ENCODE measurements at regions not wholly inside any gene's neighbourhood (a gene's known extent, or its start where the extent isn't known, plus 50 kb on each side); places are given as distances from the start of the nearest gene placed in this dataset.
"Not testable (repeated sequence)": the region's sequence is repeated elsewhere in the genome, so short reads cannot be mapped to it uniquely, and the experiment has no call there.

DNA sequence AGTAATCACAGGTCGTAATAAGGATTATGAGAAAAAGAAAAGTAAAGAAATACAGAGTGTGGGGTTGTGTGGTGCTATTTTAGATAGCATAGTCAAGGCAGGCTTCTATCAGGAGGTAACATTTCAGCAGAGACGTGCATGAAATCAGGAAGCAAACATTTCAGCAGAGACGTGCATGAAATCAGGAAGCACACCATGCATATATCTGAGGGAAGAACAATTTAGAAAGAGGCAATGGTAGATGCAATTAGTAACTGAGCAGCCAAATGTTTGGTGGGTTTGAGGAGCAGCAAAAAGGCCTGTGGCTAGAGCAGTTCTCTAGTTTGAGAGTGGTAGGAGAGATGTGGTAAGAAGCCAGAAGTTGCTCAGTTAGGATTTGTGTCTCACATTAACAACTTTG, 713.7 kb downstream of the ADCYAP1 start:
- DNase-seq (ENCODE audit: insufficient read length, low spot score) = no peak
- no peak for FAIRE-seq

GRCh38 chr18:1619507-1619906, 714.8 kb downstream of the ADCYAP1 start:
- DNase-seq (ENCODE audit: insufficient read length, low spot score) (no peak), FAIRE-seq (no peak)

- no peak for DNase-seq (ENCODE audit: insufficient read length, low spot score)
- no peak for FAIRE-seq
Observed at GRCh38 chr18:1624612-1625011, 719.9 kb downstream of the ADCYAP1 start.

- no peak for DNase-seq (ENCODE audit: insufficient read length, low spot score)
- no peak for FAIRE-seq
Observed at GRCh38 chr18:1627494-1627893, 722.8 kb downstream of the ADCYAP1 start.

DNA sequence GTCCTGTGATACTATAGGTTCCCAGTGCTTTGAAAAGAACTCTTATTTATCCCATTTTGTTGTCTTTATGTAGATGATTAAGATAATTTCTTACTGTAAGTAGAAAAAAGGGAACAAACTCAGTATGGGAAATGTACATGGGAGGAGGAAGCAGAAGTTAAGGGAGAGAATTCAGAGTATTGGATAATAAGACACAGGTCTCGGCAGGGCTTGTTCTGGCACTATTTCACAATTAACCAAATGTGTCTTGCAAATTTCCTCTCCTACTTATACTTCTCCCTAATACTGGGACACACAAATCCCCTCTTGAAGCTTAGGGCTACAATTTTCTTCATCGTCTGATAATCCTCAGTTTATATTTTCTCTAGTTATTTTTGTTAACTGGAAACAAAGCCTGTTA, 744.0 kb downstream of the ADCYAP1 start:
- no peak for DNase-seq (ENCODE audit: insufficient read length, low spot score)
- no peak for FAIRE-seq

GRCh38 chr18:1652018-1652417, 747.3 kb downstream of the ADCYAP1 start:
- no peak for FAIRE-seq
- no peak for DNase-seq (ENCODE audit: insufficient read length, low spot score)

GRCh38 chr18:1653873-1654272, 749.2 kb downstream of the ADCYAP1 start:
- FAIRE-seq = no peak

DNA sequence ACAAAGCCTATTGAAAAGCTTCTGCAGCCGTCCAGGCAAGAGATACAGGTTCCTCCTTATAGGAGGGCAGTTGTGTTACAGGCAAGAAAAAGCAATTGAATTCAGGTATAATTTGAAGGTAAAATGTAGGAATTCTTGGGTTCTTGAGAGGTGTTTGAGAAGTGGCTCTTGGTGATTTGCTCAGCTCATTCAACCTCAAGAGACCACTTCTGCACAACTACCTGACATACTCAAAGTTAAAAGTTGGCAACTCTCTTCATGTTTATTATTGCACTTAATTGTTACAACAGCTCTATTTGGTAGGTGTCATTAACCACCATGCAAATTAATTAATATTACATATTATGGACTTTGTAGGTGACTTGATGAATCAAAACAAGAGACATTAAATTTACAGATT, 753.2 kb downstream of the ADCYAP1 start:
- FAIRE-seq = no peak
- DNase-seq (ENCODE audit: insufficient read length, low spot score) = no peak

More at GRCh38 chr18:1653873-1654272, 749.2 kb downstream of the ADCYAP1 start:
- no peak for DNase-seq (ENCODE audit: insufficient read length, low spot score)

DNA sequence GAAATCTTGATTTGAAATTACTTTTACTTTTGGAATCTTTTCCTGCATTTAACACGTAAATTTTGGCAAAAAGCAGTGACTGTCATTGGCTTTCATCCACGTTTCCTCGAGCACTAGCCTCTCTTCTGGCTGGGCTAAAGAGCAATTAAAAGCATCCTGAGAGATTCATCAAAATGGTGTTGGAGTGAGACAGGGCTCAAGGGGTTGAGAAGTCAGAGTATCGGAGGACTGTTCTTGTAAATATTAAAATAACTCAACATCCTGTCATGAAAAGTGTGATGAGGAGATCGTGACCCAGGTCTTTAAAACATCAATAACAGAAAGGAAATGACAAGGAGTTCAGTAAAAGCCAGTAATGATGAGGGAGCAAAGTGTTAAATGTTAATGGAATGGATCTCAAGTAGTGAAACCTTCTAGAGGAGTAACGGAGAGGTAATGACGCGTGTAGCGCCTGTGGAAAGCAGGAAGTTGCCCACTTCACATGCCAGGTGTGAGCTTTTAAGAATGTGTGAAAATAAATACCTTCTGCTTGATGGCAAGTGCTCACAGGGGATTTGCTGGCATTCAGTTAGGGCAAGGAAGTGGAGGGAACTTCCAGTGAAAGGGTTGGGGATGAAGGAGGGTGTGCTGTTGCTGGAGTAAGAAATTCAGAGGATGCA, 754.4 kb downstream of the ADCYAP1 start:
- DNase-seq (ENCODE audit: insufficient read length, low spot score) (no peak), FAIRE-seq (no peak)

GRCh38 chr18:1663879-1664705, 759.4 kb downstream of the ADCYAP1 start:
- peak; percentile 3 for DNase-seq (ENCODE audit: insufficient read length, low spot score)

GRCh38 chr18:1665079-1665478, 760.4 kb downstream of the ADCYAP1 start:
- no peak for DNase-seq (ENCODE audit: insufficient read length, low spot score)
- FAIRE-seq = no peak

More at GRCh38 chr18:1663879-1664705, 759.4 kb downstream of the ADCYAP1 start:
- FAIRE-seq = no peak

GRCh38 chr18:1668279-1668678, 763.6 kb downstream of the ADCYAP1 start:
- FAIRE-seq (no peak), DNase-seq (ENCODE audit: insufficient read length, low spot score) (no peak)

GRCh38 chr18:1671710-1672109, 767.0 kb downstream of the ADCYAP1 start:
- FAIRE-seq; DNase-seq (ENCODE audit: insufficient read length, low spot score): not testable (repeated sequence)

GRCh38 chr18:1676387-1676786, 771.7 kb downstream of the ADCYAP1 start:
- FAIRE-seq (no peak), DNase-seq (ENCODE audit: insufficient read length, low spot score) (no peak)

DNA sequence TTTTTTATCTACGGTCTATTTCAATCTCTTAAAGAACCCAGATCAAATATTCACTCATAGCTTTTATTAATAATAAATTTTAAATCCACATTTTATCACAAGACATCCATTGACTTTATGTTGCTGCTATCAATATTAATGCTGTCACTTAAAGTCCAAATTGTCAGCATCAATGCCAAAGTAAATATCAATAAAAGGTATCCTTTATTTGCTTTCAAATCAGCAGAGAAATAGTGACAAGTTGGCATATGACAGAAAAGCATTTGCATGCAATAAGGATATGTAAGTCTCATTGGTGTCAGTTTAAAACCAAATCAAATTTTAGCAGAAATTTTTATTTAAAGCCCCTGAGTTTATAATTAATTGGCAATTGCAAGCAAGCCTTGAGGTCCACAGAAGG, 775.4 kb downstream of the ADCYAP1 start:
- FAIRE-seq (no peak), DNase-seq (ENCODE audit: insufficient read length, low spot score) (no peak)

- FAIRE-seq (no peak), DNase-seq (ENCODE audit: insufficient read length, low spot score) (no peak)
Observed at GRCh38 chr18:1691863-1692262, 787.2 kb downstream of the ADCYAP1 start.

DNA sequence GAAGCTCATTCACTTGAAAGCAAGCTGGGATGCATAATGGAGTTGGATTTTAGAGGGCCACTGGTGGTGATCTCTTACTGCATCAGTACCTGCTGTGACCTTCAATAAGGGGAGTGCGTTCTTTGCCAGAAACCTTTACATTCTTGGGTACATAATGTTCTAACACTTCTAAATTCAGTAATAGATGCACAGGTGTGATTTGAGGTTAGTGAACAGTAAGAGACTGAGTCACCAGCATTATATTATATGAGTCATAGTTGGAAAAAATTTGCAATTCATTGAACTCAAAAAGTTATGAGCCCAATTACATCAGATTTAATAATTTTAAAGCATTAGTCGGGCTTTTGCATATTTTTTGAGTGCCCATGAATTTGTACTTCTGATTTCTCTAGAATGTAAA, 803.3 kb downstream of the ADCYAP1 start:
- FAIRE-seq (no peak), DNase-seq (ENCODE audit: insufficient read length, low spot score) (no peak)

GRCh38 chr18:1710114-1710513, 805.4 kb downstream of the ADCYAP1 start:
- FAIRE-seq (no peak), DNase-seq (ENCODE audit: insufficient read length, low spot score) (no peak)

- DNase-seq (ENCODE audit: insufficient read length, low spot score) (no peak), FAIRE-seq (no peak)
Observed at GRCh38 chr18:1732143-1732542, 827.5 kb downstream of the ADCYAP1 start.

DNA sequence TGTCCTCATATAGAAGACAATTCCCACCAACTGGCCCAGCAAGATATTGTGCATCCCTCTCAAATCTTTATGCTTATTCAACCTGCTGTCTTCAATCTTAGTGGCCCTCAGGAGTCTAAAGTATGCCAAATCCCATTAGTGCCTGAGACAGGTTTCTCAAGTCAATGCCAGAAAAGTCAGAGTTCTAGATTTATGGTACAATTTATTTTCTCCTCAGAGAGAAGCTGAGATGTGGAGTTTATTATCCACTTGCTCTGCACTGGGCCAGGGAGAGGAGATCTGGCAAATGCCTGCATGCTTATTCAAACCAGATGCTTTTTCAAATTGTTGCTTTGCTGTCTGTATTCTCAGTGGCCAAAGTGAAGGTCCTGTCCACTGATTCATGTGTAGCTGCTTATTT, 825.2 kb downstream of the METTL4 start:
- no peak for FAIRE-seq
- no peak for DNase-seq (ENCODE audit: insufficient read length, low spot score)

- DNase-seq (ENCODE audit: insufficient read length, low spot score) (no peak), FAIRE-seq (no peak)
Observed at GRCh38 chr18:1751249-1751648, 820.1 kb downstream of the METTL4 start.

GRCh38 chr18:1760901-1761300, 810.4 kb downstream of the METTL4 start:
- DNase-seq (ENCODE audit: insufficient read length, low spot score) (peak; percentile 3), FAIRE-seq (no peak)
